ENCODE measurements at regions not wholly inside any gene's neighbourhood (a gene's known extent, or its start where the extent isn't known, plus 50 kb on each side); places are given as distances from the start of the nearest gene placed in this dataset.

DNA sequence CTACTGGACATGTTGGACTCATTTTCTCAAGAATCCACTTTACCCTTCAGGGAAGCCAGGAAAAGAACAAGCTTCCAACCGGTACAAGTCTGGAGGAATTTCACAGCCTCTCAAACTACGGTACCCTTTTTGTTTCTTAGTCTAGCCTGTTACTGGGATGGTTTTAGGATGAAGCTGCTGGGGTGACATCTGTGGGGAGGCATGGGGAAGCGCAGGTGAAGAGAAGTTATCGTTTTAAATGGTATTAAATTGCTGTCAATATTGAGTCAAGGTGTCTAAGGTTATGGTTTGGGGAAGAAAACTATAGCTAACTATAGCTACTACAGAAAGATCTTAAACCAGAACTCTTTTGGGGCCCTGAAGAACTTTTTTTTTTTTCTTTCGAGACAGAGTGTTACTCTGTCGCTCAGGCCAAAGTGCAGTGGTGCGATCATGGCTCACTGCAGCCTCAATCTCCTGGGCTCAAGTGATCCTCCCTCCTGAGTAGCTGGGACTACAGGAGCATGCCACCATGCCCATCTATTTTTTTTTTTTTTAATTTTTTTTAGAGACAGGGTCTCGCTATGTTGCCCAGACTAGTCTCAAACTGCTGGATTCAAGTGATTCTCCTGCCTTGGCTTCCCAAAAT lies 128.7 kb downstream of the RIN2 start:
- Histone ChIP-seq H3K4me3 (ENCODE audit: low read depth, low read length, poor library complexity, severe bottlenecking) (no peak overlapping the region), H3K4me1 (ENCODE audit: insufficient read depth, low read length, poor library complexity, severe bottlenecking) (no peaks in the 10 kb centered on the region), H3K36me3 (ENCODE audit: insufficient read depth, low read length) (no peaks in the 10 kb centered on the region), H4K20me1 (ENCODE audit: insufficient read depth, low read length) (no peaks in the 10 kb centered on the region), H3K27ac (ENCODE audit: low read depth, low read length, poor library complexity, severe bottlenecking) (no peak overlapping the region), H3K9me3 (ENCODE audit: low read length) (no peaks in the 10 kb centered on the region), H3K9me2 (ENCODE audit: insufficient read depth, low read length) (no peaks in the 10 kb centered on the region), H2AFZ (ENCODE audit: low read length) (no peak overlapping the region), H3K4me2 (ENCODE audit: low read length) (no peak overlapping the region), H3K79me2 (ENCODE audit: insufficient read depth, low read depth, low read length) (no peaks in the 10 kb centered on the region)
- TF ChIP-seq EZH2phosphoT487 (IDR thresholded peaks at IDR 0.05; ENCODE audit: borderline replicate concordance, low read depth, low read length): no peak
- no peak for TF ChIP-seq CTCF (conservative IDR thresholded peaks at IDR 0.05; ENCODE audit: low read length)
- no TSS peak for BruUV-seq (replicated peaks)
- ChIA-PET POLR2A (interaction anchor here (0.7 kb wide), 1 partner anchor 54 kb away, joined by 3 read pairs; no protein-coding TSS in a partner anchor), CTCF (ENCODE audit: unreplicated experiment) (no interaction called here)
- intact Hi-C loops (cut with micrococcal nuclease; ENCODE audit: unreplicated experiment): loop anchor here (5.0 to 10.0 kb wide), 2 partner anchors 99 to 192 kb away; no protein-coding TSS in a partner anchor
- no peak for DNase-seq (ENCODE audit: low spot score)

GRCh38 chr20:19887556-19888268 lies 129.4 kb upstream of the NAA20 start:
- no peak for TF ChIP-seq EZH2phosphoT487 (IDR thresholded peaks at IDR 0.05; ENCODE audit: borderline replicate concordance, low read depth, low read length)
- TF ChIP-seq CTCF (conservative IDR thresholded peaks at IDR 0.05; ENCODE audit: low read length): no peak
- Histone ChIP-seq H3K9me3 (ENCODE audit: low read length) (no peaks in the 10 kb centered on the region), H3K79me2 (ENCODE audit: insufficient read depth, low read depth, low read length) (no peaks in the 10 kb centered on the region), H3K4me3 (ENCODE audit: low read depth, low read length, poor library complexity, severe bottlenecking) (no peak overlapping the region), H3K36me3 (ENCODE audit: insufficient read depth, low read length) (no peaks in the 10 kb centered on the region), H3K27ac (ENCODE audit: low read depth, low read length, poor library complexity, severe bottlenecking) (no peak overlapping the region), H2AFZ (ENCODE audit: low read length) (no peak overlapping the region), H3K9me2 (ENCODE audit: insufficient read depth, low read length) (no peaks in the 10 kb centered on the region), H3K4me1 (ENCODE audit: insufficient read depth, low read length, poor library complexity, severe bottlenecking) (no peaks in the 10 kb centered on the region), H4K20me1 (ENCODE audit: insufficient read depth, low read length) (no peaks in the 10 kb centered on the region), H3K4me2 (ENCODE audit: low read length) (no peak overlapping the region)
- POLR2A ChIA-PET: no interaction called here
- CTCF ChIA-PET (ENCODE audit: unreplicated experiment): no interaction called here
- no peak for DNase-seq (ENCODE audit: low spot score)
- intact Hi-C loops (cut with micrococcal nuclease; ENCODE audit: unreplicated experiment): loop anchor here (5.0 to 10.0 kb wide), 2 partner anchors 100 to 193 kb away; no protein-coding TSS in a partner anchor
- no TSS peak for BruUV-seq (replicated peaks)

DNA sequence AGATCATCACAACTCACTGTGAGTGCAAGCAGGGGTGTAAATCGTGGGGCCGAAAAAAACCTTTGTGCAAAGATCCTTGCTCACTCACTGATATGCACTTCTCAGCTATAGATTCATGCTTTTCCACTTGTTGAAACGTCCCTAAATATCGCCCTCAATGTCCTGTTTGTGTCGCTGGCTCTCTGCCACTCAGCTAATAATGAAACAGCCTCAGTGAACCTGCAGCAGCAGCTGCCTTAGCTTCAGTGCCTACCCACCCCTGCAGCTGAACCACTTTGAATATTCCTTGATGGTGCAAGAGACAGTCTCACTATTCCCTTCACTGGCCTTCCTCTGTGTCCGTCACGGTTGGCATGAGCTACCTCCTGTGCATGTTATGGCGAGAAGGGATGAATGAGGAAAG lies 128.9 kb upstream of the NAA20 start:
- Histone ChIP-seq H3K36me3 (ENCODE audit: insufficient read depth, low read length) (no peaks in the 10 kb centered on the region), H3K9me3 (ENCODE audit: low read length) (no peaks in the 10 kb centered on the region), H3K4me1 (ENCODE audit: insufficient read depth, low read length, poor library complexity, severe bottlenecking) (no peaks in the 10 kb centered on the region), H3K4me3 (ENCODE audit: low read depth, low read length, poor library complexity, severe bottlenecking) (no peak overlapping the region), H3K79me2 (ENCODE audit: insufficient read depth, low read depth, low read length) (no peaks in the 10 kb centered on the region), H3K9me2 (ENCODE audit: insufficient read depth, low read length) (no peaks in the 10 kb centered on the region), H3K27ac (ENCODE audit: low read depth, low read length, poor library complexity, severe bottlenecking) (no peak overlapping the region), H4K20me1 (ENCODE audit: insufficient read depth, low read length) (no peaks in the 10 kb centered on the region), H2AFZ (ENCODE audit: low read length) (no peak overlapping the region), H3K4me2 (ENCODE audit: low read length) (no peak overlapping the region)
- CTCF ChIA-PET (ENCODE audit: unreplicated experiment): no interaction called here
- BruUV-seq (replicated peaks): no TSS peak
- intact Hi-C loops (cut with micrococcal nuclease; ENCODE audit: unreplicated experiment): loop anchor here (5.0 to 10.0 kb wide), 2 partner anchors 101 to 193 kb away; no protein-coding TSS in a partner anchor
- no peak for TF ChIP-seq CTCF (conservative IDR thresholded peaks at IDR 0.05; ENCODE audit: low read length)
- TF ChIP-seq EZH2phosphoT487 (IDR thresholded peaks at IDR 0.05; ENCODE audit: borderline replicate concordance, low read depth, low read length): no peak
- POLR2A ChIA-PET: no interaction called here
- no peak for DNase-seq (ENCODE audit: low spot score)
